ENCODE measurements at regions not wholly inside any gene's neighbourhood (a gene's known extent, or its start where the extent isn't known, plus 50 kb on each side); places are given as distances from the start of the nearest gene placed in this dataset.

GRCh38 chr4:53919535-53919934 is 144.9 kb downstream of the CHIC2 start:
- no peak overlapping the region for H3K4me3 ChIP-seq
- intact Hi-C loops (cut with DNase I) = no loop called here
- no peaks in the 10 kb centered on the region for H3K9me3 ChIP-seq
- WGBS, 2 donors = 75 to 85% methylated on average over 2 of the region's 2 CpGs
- no peaks in the 10 kb centered on the region for H3K4me1 ChIP-seq
- peaks cover 0 to 8% (median 0%) of the 10 kb centered on the region in 3 donors for H3K27me3 ChIP-seq
- H3K27ac ChIP-seq = peak overlapping the region in 1 of 4 donors; percentile 0
- DNase-seq = no peak
- H3K36me3 ChIP-seq = no peaks in the 10 kb centered on the region
- TF ChIP-seq POLR2AphosphoS5 (IDR thresholded peaks at IDR 0.05) = no peak
- no peak for TF ChIP-seq POLR2A (IDR thresholded peaks at IDR 0.05)
- no peak for TF ChIP-seq EP300 (IDR thresholded peaks at IDR 0.05)
- no peak for TF ChIP-seq CTCF (IDR thresholded peaks at IDR 0.05)

GRCh38 chr4:53917729-53918128 is 146.7 kb downstream of the CHIC2 start:
- H3K4me3 ChIP-seq = no peak overlapping the region
- no peak for DNase-seq
- H3K9me3 ChIP-seq = no peaks in the 10 kb centered on the region
- H3K27me3 ChIP-seq = peaks cover 0 to 8% (median 0%) of the 10 kb centered on the region in 3 donors
- intact Hi-C loops (cut with DNase I) = no loop called here
- 37 to 42% methylated on average over 2 of the region's 2 CpGs for WGBS, 2 donors
- H3K27ac ChIP-seq = no peak overlapping the region
- no peaks in the 10 kb centered on the region for H3K36me3 ChIP-seq
- no peak for TF ChIP-seq EP300 (IDR thresholded peaks at IDR 0.05)
- no peak for TF ChIP-seq CTCF (IDR thresholded peaks at IDR 0.05)
- TF ChIP-seq POLR2AphosphoS5 (IDR thresholded peaks at IDR 0.05) = no peak
- no peak for TF ChIP-seq POLR2A (IDR thresholded peaks at IDR 0.05)
- H3K4me1 ChIP-seq = no peaks in the 10 kb centered on the region

GRCh38 chr4:53916431-53916889 is 147.9 kb downstream of the CHIC2 start:
- Histone ChIP-seq H3K9me3 (no peaks in the 10 kb centered on the region), H3K4me1 (no peaks in the 10 kb centered on the region), H3K27me3 (peaks cover 0 to 8% (median 0%) of the 10 kb centered on the region in 3 donors), H3K27ac (no peak overlapping the region), H3K4me3 (no peak overlapping the region), H3K36me3 (no peaks in the 10 kb centered on the region)
- intact Hi-C loops (cut with DNase I) = no loop called here
- no peak for DNase-seq
- TF ChIP-seq POLR2AphosphoS5 (IDR thresholded peaks at IDR 0.05) (no peak), POLR2A (IDR thresholded peaks at IDR 0.05) (no peak), EP300 (IDR thresholded peaks at IDR 0.05) (no peak), CTCF (IDR thresholded peaks at IDR 0.05) (no peak)

GRCh38 chr4:53914313-53915016 is 149.9 kb downstream of the CHIC2 start:
- no peak for DNase-seq
- H3K27ac ChIP-seq = no peak overlapping the region
- intact Hi-C loops (cut with DNase I) = no loop called here
- no peak overlapping the region for H3K4me3 ChIP-seq
- peaks cover 0 to 16% (median 0%) of the 10 kb centered on the region in 3 donors for H3K27me3 ChIP-seq
- no peaks in the 10 kb centered on the region for H3K36me3 ChIP-seq
- H3K4me1 ChIP-seq = no peaks in the 10 kb centered on the region
- 56 to 70% methylated on average over 4 of the region's 4 CpGs for WGBS, 2 donors
- no peaks in the 10 kb centered on the region for H3K9me3 ChIP-seq
- TF ChIP-seq EP300 (IDR thresholded peaks at IDR 0.05) (no peak), POLR2A (IDR thresholded peaks at IDR 0.05) (no peak), POLR2AphosphoS5 (IDR thresholded peaks at IDR 0.05) (no peak), CTCF (IDR thresholded peaks at IDR 0.05) (no peak)

- H3K27ac ChIP-seq = no peak overlapping the region
- intact Hi-C loops (cut with DNase I) = no loop called here
- H3K36me3 ChIP-seq = no peaks in the 10 kb centered on the region
- 92 to 94% methylated on average over 3 of the region's 3 CpGs for WGBS, 2 donors
- no peak for DNase-seq
- no peak overlapping the region for H3K4me3 ChIP-seq
- H3K27me3 ChIP-seq = peaks cover 0 to 23% (median 0%) of the 10 kb centered on the region in 3 donors
- H3K4me1 ChIP-seq = peaks cover 0 to 7% (median 5%) of the 10 kb centered on the region in 4 donors
- no peak for TF ChIP-seq CTCF (IDR thresholded peaks at IDR 0.05)
- TF ChIP-seq EP300 (IDR thresholded peaks at IDR 0.05) = no peak
- no peak for TF ChIP-seq POLR2A (IDR thresholded peaks at IDR 0.05)
- TF ChIP-seq POLR2AphosphoS5 (IDR thresholded peaks at IDR 0.05) = no peak
- no peaks in the 10 kb centered on the region for H3K9me3 ChIP-seq
Measured at GRCh38 chr4:53913771-53914170, 150.6 kb downstream of the CHIC2 start.
